Fibroblast of lung (primary cell): ENCODE measurements at regions not wholly inside any gene's neighbourhood (a gene's known extent, or its start where the extent isn't known, plus 50 kb on each side); places are given as distances from the start of the nearest gene placed in this dataset.

Experiments used
- DNase-seq, 2 donors: peaks; one replicate each; pipeline versions ENCODE4 v3.0.0 to v3.0.0-alpha.2; 2010; ENCODE audit warnings: low read depth in 2 of 2
- H2AFZ ChIP-seq: 2 replicates; pipeline ENCODE4 v1.5.1; 2012; ENCODE audit warnings: low read length, control low read depth, inconsistent platforms
- H3K27ac ChIP-seq: 2 replicates; pipeline ENCODE4 v1.5.1; 2011; ENCODE audit warnings: low read length, control low read depth; ENCODE audit not compliant: insufficient read depth
- H3K27me3 ChIP-seq: 2 replicates; pipeline ENCODE4 v1.5.1; 2011; ENCODE audit warnings: mild to moderate bottlenecking, low read length; ENCODE audit not compliant: control insufficient read depth, insufficient read depth
- H3K36me3 ChIP-seq: 2 replicates; pipeline ENCODE4 v1.5.1; 2011; ENCODE audit warnings: low read length; ENCODE audit not compliant: control insufficient read depth, insufficient read depth
- H3K4me1 ChIP-seq: 2 replicates; pipeline ENCODE4 v1.5.1; 2011; ENCODE audit warnings: low read length; ENCODE audit not compliant: control insufficient read depth, insufficient read depth; ENCODE audit errors: extremely low read depth
- H3K4me2 ChIP-seq: 2 replicates; pipeline ENCODE4 v1.5.1; 2011; ENCODE audit warnings: low read length, control low read depth; ENCODE audit not compliant: insufficient read depth; ENCODE audit errors: extremely low read depth
- H3K4me3 ChIP-seq, 4 experiments: fragments of 200-600 bp in 1 of 4; sonication (generic) in 1 of 4; replicated peaks in 1 of 4; 2 replicates each; pipeline ENCODE4 v1.5.1; 2011 to 2016; ENCODE audit warnings: low read length in 4 of 4, low read depth in 3 of 4, mild to moderate bottlenecking in 3 of 4, control low read depth in 2 of 4, inconsistent platforms in 1 of 4, mixed read lengths in 1 of 4; ENCODE audit not compliant: insufficient read depth in 1 of 4; ENCODE audit errors: control extremely low read depth in 1 of 4
- H3K79me2 ChIP-seq: 2 replicates; pipeline ENCODE4 v1.5.1; 2012; ENCODE audit warnings: mild to moderate bottlenecking, low read length, inconsistent platforms; ENCODE audit not compliant: control insufficient read depth, insufficient read depth
- H3K9ac ChIP-seq: 2 replicates; pipeline ENCODE4 v1.5.1; 2011; ENCODE audit warnings: mild to moderate bottlenecking, low read length, control low read depth; ENCODE audit not compliant: insufficient read depth
- H3K9me3 ChIP-seq: 2 replicates; pipeline ENCODE4 v1.5.1; 2012; ENCODE audit warnings: low read depth, low read length; ENCODE audit not compliant: control insufficient read depth, insufficient read depth
- H4K20me1 ChIP-seq: 2 replicates; pipeline ENCODE4 v1.5.1; 2011; ENCODE audit warnings: low read length; ENCODE audit not compliant: control insufficient read depth, insufficient read depth; ENCODE audit errors: extremely low read depth
- CTCF ChIP-seq, 2 donors: IDR thresholded peaks in 1 of 2; conservative IDR thresholded peaks in 1 of 2; 1 replicate in 1 of 2; 2 replicates in 1 of 2; pipeline ENCODE4 v1.5.1; 2011 to 2012; ENCODE audit warnings: low read length in 2 of 2, control low read depth in 1 of 2, inconsistent platforms in 1 of 2, low read depth in 1 of 2, mild to moderate bottlenecking in 1 of 2
- EZH2 ChIP-seq: IDR thresholded peaks from 2 replicates; pipeline ENCODE4 v1.5.1; 2012; ENCODE audit warnings: low read length, control low read depth, mild to moderate bottlenecking; ENCODE audit errors: missing control alignments

- H3K79me2 ChIP-seq: no peaks in the 10 kb centered on the region
- DNase-seq: no peak
- no peaks in the 10 kb centered on the region for H3K36me3 ChIP-seq
- TF ChIP-seq CTCF (conservative IDR thresholded peaks at IDR 0.05 in 1 of 2, IDR thresholded peaks at IDR 0.05 in 1 of 2; ENCODE audit: low read depth in 1 of 2, low read length in 2 of 2) (no peak), EZH2 (no peak)
- H3K27ac ChIP-seq: no peak overlapping the region
- no peak overlapping the region for H3K4me3 ChIP-seq
- H3K4me2 ChIP-seq: no peak overlapping the region
- no peaks in the 10 kb centered on the region for H3K27me3 ChIP-seq
- H3K4me1 ChIP-seq: no peaks in the 10 kb centered on the region
- H4K20me1 ChIP-seq: no peaks in the 10 kb centered on the region
- H3K9ac ChIP-seq: no peak overlapping the region
- H3K9me3 ChIP-seq: no peaks in the 10 kb centered on the region
- no peak overlapping the region for H2AFZ ChIP-seq
Measured at GRCh38 chr3:34146596-34146995, 348.2 kb downstream of the PDCD6IP start.

- H3K9me3 ChIP-seq: no peaks in the 10 kb centered on the region
- no peaks in the 10 kb centered on the region for H3K27me3 ChIP-seq
- TF ChIP-seq EZH2 (no peak), CTCF (conservative IDR thresholded peaks at IDR 0.05 in 1 of 2, IDR thresholded peaks at IDR 0.05 in 1 of 2; ENCODE audit: low read depth in 1 of 2, low read length in 2 of 2) (no peak)
- H3K4me1 ChIP-seq: no peaks in the 10 kb centered on the region
- no peak for DNase-seq
- H3K79me2 ChIP-seq: no peaks in the 10 kb centered on the region
- H3K27ac ChIP-seq: no peak overlapping the region
- no peak overlapping the region for H3K9ac ChIP-seq
- no peak overlapping the region for H3K4me2 ChIP-seq
- no peaks in the 10 kb centered on the region for H4K20me1 ChIP-seq
- no peak overlapping the region for H3K4me3 ChIP-seq
- H2AFZ ChIP-seq: no peak overlapping the region
- no peaks in the 10 kb centered on the region for H3K36me3 ChIP-seq
Measured at GRCh38 chr3:34150992-34151391, 352.6 kb downstream of the PDCD6IP start.

GRCh38 chr3:34152656-34153055, 354.2 kb downstream of the PDCD6IP start:
- Histone ChIP-seq H3K9ac (no peak overlapping the region), H3K4me1 (no peaks in the 10 kb centered on the region), H3K4me2 (no peak overlapping the region), H4K20me1 (no peaks in the 10 kb centered on the region), H3K9me3 (no peaks in the 10 kb centered on the region), H3K27ac (no peak overlapping the region), H2AFZ (no peak overlapping the region), H3K79me2 (no peaks in the 10 kb centered on the region), H3K36me3 (no peaks in the 10 kb centered on the region), H3K4me3 (no peak overlapping the region), H3K27me3 (no peaks in the 10 kb centered on the region)
- TF ChIP-seq EZH2: no peak
- TF ChIP-seq CTCF (conservative IDR thresholded peaks at IDR 0.05 in 1 of 2, IDR thresholded peaks at IDR 0.05 in 1 of 2; ENCODE audit: low read depth in 1 of 2, low read length in 2 of 2): no peak
- DNase-seq: no peak
